H1 (cell line): ENCODE measurements at regions not wholly inside any gene's neighbourhood (a gene's known extent, or its start where the extent isn't known, plus 50 kb on each side); places are given as distances from the start of the nearest gene placed in this dataset.

Experiments
- CHD2 ChIP-seq: IDR thresholded peaks from 2 replicates; pipeline ENCODE4 v1.6.1; 2012; ENCODE audit warnings: low read length, improper control_type of control experiment
- CHD7 ChIP-seq: fragments of 300-600 bp; sonication (generic); IDR thresholded peaks from 2 replicates; pipeline ENCODE4 v1.7.1; 2012; ENCODE audit warnings: low read length, moderate library complexity, mild to moderate bottlenecking, inconsistent platforms; ENCODE audit not compliant: insufficient replicate concordance
- CTCF ChIP-seq, 3 experiments: IDR thresholded peaks; 1 replicate in 2 of 3; 2 replicates in 1 of 3; pipeline versions ENCODE4 v1.5.1 to v1.6.1; 2011; ENCODE audit warnings: low read length in 3 of 3, mild to moderate bottlenecking in 3 of 3, inconsistent platforms in 2 of 3, low read depth in 1 of 3, moderate library complexity in 1 of 3; ENCODE audit not compliant: insufficient read depth in 1 of 3; ENCODE audit errors: control extremely low read depth in 1 of 3
- JUN ChIP-seq: IDR thresholded peaks from 2 replicates; pipeline ENCODE4 v1.6.1; 2011; ENCODE audit warnings: low read depth, mild to moderate bottlenecking, improper control_type of control experiment, low read length
- PHF8 ChIP-seq: fragments of 200-600 bp; sonication (generic); conservative IDR thresholded peaks from 2 replicates; pipeline ENCODE4 v1.7.1; 2012; ENCODE audit warnings: low read depth, mild to moderate bottlenecking, inconsistent platforms, low read length, moderate library complexity
- POLR2AphosphoS5 ChIP-seq: IDR thresholded peaks from 2 replicates; pipeline ENCODE4 v1.6.1; 2011; ENCODE audit warnings: low read depth, low read length
- SP2 ChIP-seq: IDR thresholded peaks from 2 replicates; pipeline ENCODE4 v1.6.1; 2012; ENCODE audit warnings: mild to moderate bottlenecking, low read length, inconsistent platforms

- no peak for TF ChIP-seq CHD7
- TF ChIP-seq CTCF (IDR thresholded peaks at IDR 0.05; ENCODE audit: control extremely low read depth in 1 of 3, insufficient read depth in 1 of 3, low read depth in 1 of 3, low read length in 3 of 3), result no peak
- no peak for TF ChIP-seq JUN
- TF ChIP-seq PHF8, result no peak
- TF ChIP-seq SP2, result no peak
- TF ChIP-seq POLR2AphosphoS5, result no peak
- no peak for TF ChIP-seq CHD2
These were observed 113.3 kb upstream of the ATP2B1 start (continued) for GRCh38 chr12:89821896-89822295.
